Brain microvascular endothelial cell (primary cell): ENCODE measurements at regions not wholly inside any gene's neighbourhood (a gene's known extent, or its start where the extent isn't known, plus 50 kb on each side); places are given as distances from the start of the nearest gene placed in this dataset.

Source experiments
- DNase-seq: peaks from one replicate; pipeline ENCODE4 v3.0.0-alpha.2; 2020
- H3K27ac ChIP-seq: fragments of 250-450 bp; sonication (Bioruptor Pico); 2 replicates; pipeline ENCODE4 v1.5.1; 2020; ENCODE audit warnings: mild to moderate bottlenecking, moderate library complexity
- H3K27me3 ChIP-seq: fragments of 250-450 bp; sonication (Bioruptor Pico); replicated peaks from 2 replicates; pipeline ENCODE4 v1.5.1; 2020; ENCODE audit warnings: mild to moderate bottlenecking
- H3K36me3 ChIP-seq: fragments of 250-450 bp; sonication (Bioruptor Pico); replicated peaks from 2 replicates; pipeline ENCODE4 v1.5.1; 2020; ENCODE audit warnings: mild to moderate bottlenecking
- H3K4me3 ChIP-seq: 2 replicates; pipeline ENCODE4 v1.5.1; 2011; ENCODE audit warnings: low read depth, mild to moderate bottlenecking, control low read depth, low read length, moderate library complexity
- CTCF ChIP-seq: IDR thresholded peaks from 2 replicates; pipeline ENCODE4 v1.5.1; 2011; ENCODE audit warnings: low read depth, mild to moderate bottlenecking, moderate library complexity, low read length, control low read depth, inconsistent platforms; ENCODE audit errors: missing control alignments
- in situ Hi-C: cut with HindIII; loops from 2 replicates; pipeline ENCODE4 v1.10.0; 2017; ENCODE audit warnings: low sequenced_read_pairs, low pct_ligation_motif_present

GRCh38 chr22:49452362-49452946 lies 375.2 kb downstream of the BRD1 start:
- in situ Hi-C loops: no loop called here
- TF ChIP-seq CTCF: no peak
- Histone ChIP-seq H3K27me3 (no peaks in the 10 kb centered on the region), H3K4me3 (no peak overlapping the region), H3K36me3 (no peaks in the 10 kb centered on the region), H3K27ac (no peak overlapping the region)
- DNase-seq: no peak

- no peak for DNase-seq
- Histone ChIP-seq H3K27ac (no peak overlapping the region), H3K36me3 (no peaks in the 10 kb centered on the region), H3K27me3 (no peaks in the 10 kb centered on the region), H3K4me3 (no peak overlapping the region)
- in situ Hi-C loops: no loop called here
- TF ChIP-seq CTCF: no peak
Observed at GRCh38 chr22:49451070-49451840, 376.4 kb downstream of the BRD1 start.

GRCh38 chr22:49450498-49450897 lies 377.2 kb downstream of the BRD1 start:
- Histone ChIP-seq H3K36me3 (no peaks in the 10 kb centered on the region), H3K4me3 (no peak overlapping the region), H3K27me3 (no peaks in the 10 kb centered on the region), H3K27ac (no peak overlapping the region)
- TF ChIP-seq CTCF: no peak
- in situ Hi-C loops: no loop called here
- DNase-seq: no peak

GRCh38 chr22:49449811-49450446 lies 377.7 kb downstream of the BRD1 start:
- no peak for DNase-seq
- no peaks in the 10 kb centered on the region for H3K27me3 ChIP-seq
- no peak for TF ChIP-seq CTCF
- in situ Hi-C loops: no loop called here
- no peak overlapping the region for H3K27ac ChIP-seq
- no peak overlapping the region for H3K4me3 ChIP-seq
- no peaks in the 10 kb centered on the region for H3K36me3 ChIP-seq

GRCh38 chr22:49449377-49449776 lies 378.3 kb downstream of the BRD1 start:
- no peak for TF ChIP-seq CTCF
- DNase-seq: no peak
- in situ Hi-C loops: no loop called here
- Histone ChIP-seq H3K36me3 (no peaks in the 10 kb centered on the region), H3K27me3 (no peaks in the 10 kb centered on the region), H3K4me3 (no peak overlapping the region), H3K27ac (no peak overlapping the region)
